ENCODE measurements at regions not wholly inside any gene's neighbourhood (a gene's known extent, or its start where the extent isn't known, plus 50 kb on each side); places are given as distances from the start of the nearest gene placed in this dataset.

DNA sequence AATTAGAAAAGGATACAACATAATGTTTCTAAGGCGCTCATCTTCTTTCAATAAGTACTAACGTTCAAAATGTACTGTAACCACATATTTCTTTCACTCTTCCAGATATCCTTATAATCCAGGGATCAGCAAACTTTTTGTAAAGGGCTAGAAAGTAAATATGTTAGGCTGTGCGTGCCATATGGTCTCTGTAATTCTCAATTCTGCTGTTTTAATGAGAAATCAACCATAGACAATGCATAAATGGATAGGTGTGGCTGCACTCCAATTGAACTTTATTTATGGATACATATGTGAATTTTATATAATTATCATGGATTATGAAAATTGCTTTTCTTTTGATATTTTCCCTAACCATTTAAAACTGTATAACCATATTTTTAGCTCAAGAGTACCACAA, 459.4 kb downstream of the EPHA4 start:
- TF ChIP-seq POLR2A (IDR thresholded peaks at IDR 0.05) = no peak
- no peak for TF ChIP-seq POLR2AphosphoS5 (IDR thresholded peaks at IDR 0.05)
- TF ChIP-seq, protein P1, sequence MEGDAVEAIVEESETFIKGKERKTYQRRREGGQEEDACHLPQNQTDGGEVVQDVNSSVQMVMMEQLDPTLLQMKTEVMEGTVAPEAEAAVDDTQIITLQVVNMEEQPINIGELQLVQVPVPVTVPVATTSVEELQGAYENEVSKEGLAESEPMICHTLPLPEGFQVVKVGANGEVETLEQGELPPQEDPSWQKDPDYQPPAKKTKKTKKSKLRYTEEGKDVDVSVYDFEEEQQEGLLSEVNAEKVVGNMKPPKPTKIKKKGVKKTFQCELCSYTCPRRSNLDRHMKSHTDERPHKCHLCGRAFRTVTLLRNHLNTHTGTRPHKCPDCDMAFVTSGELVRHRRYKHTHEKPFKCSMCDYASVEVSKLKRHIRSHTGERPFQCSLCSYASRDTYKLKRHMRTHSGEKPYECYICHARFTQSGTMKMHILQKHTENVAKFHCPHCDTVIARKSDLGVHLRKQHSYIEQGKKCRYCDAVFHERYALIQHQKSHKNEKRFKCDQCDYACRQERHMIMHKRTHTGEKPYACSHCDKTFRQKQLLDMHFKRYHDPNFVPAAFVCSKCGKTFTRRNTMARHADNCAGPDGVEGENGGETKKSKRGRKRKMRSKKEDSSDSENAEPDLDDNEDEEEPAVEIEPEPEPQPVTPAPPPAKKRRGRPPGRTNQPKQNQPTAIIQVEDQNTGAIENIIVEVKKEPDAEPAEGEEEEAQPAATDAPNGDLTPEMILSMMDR (IDR thresholded peaks at IDR 0.05) = no peak
- no peak for DNase-seq (ENCODE audit: low spot score)
- Histone ChIP-seq H3K27ac (no peak overlapping the region), H3K4me3 (no peak overlapping the region), H3K4me1 (replicated peaks) (no peaks in the 10 kb centered on the region), H3K36me3 (no peaks in the 10 kb centered on the region), H3K9me3 (no peaks in the 10 kb centered on the region), H3K27me3 (replicated peaks; ENCODE audit: insufficient read depth) (no peaks in the 10 kb centered on the region)
- intact Hi-C loops (cut with DNase I) = no loop called here
- WGBS = 74% methylated on average over 3 of the region's 3 CpGs

GRCh38 chr2:221115944-221116343, 456.2 kb downstream of the EPHA4 start:
- intact Hi-C loops (cut with DNase I) = no loop called here
- H3K27me3 ChIP-seq (replicated peaks; ENCODE audit: insufficient read depth) = no peaks in the 10 kb centered on the region
- no peaks in the 10 kb centered on the region for H3K36me3 ChIP-seq
- no peaks in the 10 kb centered on the region for H3K9me3 ChIP-seq
- DNase-seq (ENCODE audit: low spot score) = no peak
- WGBS = 85% methylated on average over 3 of the region's 3 CpGs
- no peaks in the 10 kb centered on the region for H3K4me1 ChIP-seq (replicated peaks)
- H3K4me3 ChIP-seq = no peak overlapping the region
- H3K27ac ChIP-seq = no peak overlapping the region
- TF ChIP-seq POLR2AphosphoS5 (IDR thresholded peaks at IDR 0.05) (no peak), POLR2A (IDR thresholded peaks at IDR 0.05) (no peak)
- TF ChIP-seq, protein P1 (IDR thresholded peaks at IDR 0.05) = no peak

DNA sequence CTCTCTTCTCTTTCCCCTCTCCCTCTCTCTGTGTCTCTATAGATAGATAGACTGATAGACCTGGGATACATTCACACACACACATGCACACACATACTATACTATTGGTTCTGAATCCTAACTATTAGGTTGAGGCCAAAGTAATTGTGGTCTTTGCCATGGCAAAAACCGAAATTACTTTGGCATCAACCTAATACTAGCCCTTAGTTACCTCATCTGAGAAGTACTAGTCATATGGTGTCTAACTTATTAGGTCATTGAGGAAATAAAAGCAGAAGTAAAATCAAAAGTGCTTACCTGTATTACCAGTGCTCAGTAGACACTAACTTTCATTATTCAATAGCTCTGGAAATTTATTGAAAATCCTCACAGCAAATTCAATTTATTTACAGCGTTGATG, 451.5 kb downstream of the EPHA4 start:
- Histone ChIP-seq H3K27me3 (replicated peaks; ENCODE audit: insufficient read depth) (no peaks in the 10 kb centered on the region), H3K36me3 (no peaks in the 10 kb centered on the region), H3K4me3 (no peak overlapping the region), H3K27ac (no peak overlapping the region), H3K4me1 (replicated peaks) (no peaks in the 10 kb centered on the region), H3K9me3 (no peaks in the 10 kb centered on the region)
- TF ChIP-seq, protein P1 (IDR thresholded peaks at IDR 0.05) = no peak
- no peak for TF ChIP-seq POLR2A (IDR thresholded peaks at IDR 0.05)
- no peak for TF ChIP-seq POLR2AphosphoS5 (IDR thresholded peaks at IDR 0.05)
- 88% methylated on average over 2 of the region's 2 CpGs for WGBS
- DNase-seq (ENCODE audit: low spot score) = no peak
- intact Hi-C loops (cut with DNase I) = no loop called here

GRCh38 chr2:221123396-221123795, 448.7 kb downstream of the EPHA4 start:
- Histone ChIP-seq H3K4me1 (replicated peaks) (no peaks in the 10 kb centered on the region), H3K9me3 (no peaks in the 10 kb centered on the region), H3K27me3 (replicated peaks; ENCODE audit: insufficient read depth) (no peaks in the 10 kb centered on the region), H3K36me3 (no peaks in the 10 kb centered on the region), H3K4me3 (no peak overlapping the region), H3K27ac (no peak overlapping the region)
- 50% methylated on average over 3 of the region's 3 CpGs for WGBS
- intact Hi-C loops (cut with DNase I) = no loop called here
- TF ChIP-seq, protein P1 (IDR thresholded peaks at IDR 0.05) = no peak
- no peak for TF ChIP-seq POLR2A (IDR thresholded peaks at IDR 0.05)
- no peak for TF ChIP-seq POLR2AphosphoS5 (IDR thresholded peaks at IDR 0.05)
- DNase-seq (ENCODE audit: low spot score) = no peak

- H3K27me3 ChIP-seq (replicated peaks; ENCODE audit: insufficient read depth) = no peaks in the 10 kb centered on the region
Observed at GRCh38 chr2:221124532-221125240, 447.4 kb downstream of the EPHA4 start.

More at GRCh38 chr2:221124532-221125240, 447.4 kb downstream of the EPHA4 start:
- Histone ChIP-seq H3K4me3 (no peak overlapping the region), H3K27ac (no peak overlapping the region), H3K9me3 (no peaks in the 10 kb centered on the region), H3K4me1 (replicated peaks) (no peaks in the 10 kb centered on the region), H3K36me3 (no peaks in the 10 kb centered on the region)
- intact Hi-C loops (cut with DNase I) = no loop called here
- DNase-seq (ENCODE audit: low spot score) = no peak
- TF ChIP-seq POLR2A (IDR thresholded peaks at IDR 0.05) (no peak), POLR2AphosphoS5 (IDR thresholded peaks at IDR 0.05) (no peak)
- TF ChIP-seq, protein P1 (IDR thresholded peaks at IDR 0.05) = no peak
- 72% methylated on average over 9 of the region's 9 CpGs for WGBS
